Osteoblast (primary cell): ENCODE measurements at regions not wholly inside any gene's neighbourhood (a gene's known extent, or its start where the extent isn't known, plus 50 kb on each side); places are given as distances from the start of the nearest gene placed in this dataset.

Experiments used
- DNase-seq: peaks from one replicate; pipeline ENCODE4 v3.0.0; 2011; ENCODE audit warnings: low spot score, mixed read lengths; ENCODE audit not compliant: insufficient read length; ENCODE audit errors: missing footprints
- H2AFZ ChIP-seq: 2 replicates; pipeline ENCODE4 v1.6.0; 2011; ENCODE audit warnings: mild to moderate bottlenecking, low read length
- H3K27ac ChIP-seq: 2 replicates; pipeline ENCODE4 v1.5.1; 2011; ENCODE audit warnings: mild to moderate bottlenecking, low read depth, low read length, moderate library complexity
- H3K27me3 ChIP-seq: 2 replicates; pipeline ENCODE4 v1.6.0; 2012; ENCODE audit warnings: mild to moderate bottlenecking, control low read depth, inconsistent platforms, low read length, moderate library complexity; ENCODE audit not compliant: insufficient read depth
- H3K36me3 ChIP-seq: 2 replicates; pipeline ENCODE4 v1.5.1; 2011; ENCODE audit warnings: mild to moderate bottlenecking, low read length, control low read depth, moderate library complexity; ENCODE audit not compliant: insufficient read depth
- H3K4me1 ChIP-seq: 2 replicates; pipeline ENCODE4 v1.5.1; 2011; ENCODE audit warnings: mild to moderate bottlenecking, low read length, control low read depth, moderate library complexity; ENCODE audit not compliant: insufficient read depth
- H3K4me2 ChIP-seq: 2 replicates; pipeline ENCODE4 v1.6.0; 2011; ENCODE audit warnings: mild to moderate bottlenecking, low read length; ENCODE audit not compliant: insufficient read depth
- H3K4me3 ChIP-seq: fragments of 200-600 bp; sonication (generic); 3 replicates; pipeline ENCODE4 v1.5.1; 2012; ENCODE audit warnings: mild to moderate bottlenecking, low read length, inconsistent platforms; ENCODE audit not compliant: insufficient read depth
- H3K79me2 ChIP-seq: 2 replicates; pipeline ENCODE4 v1.6.0; 2012; ENCODE audit warnings: mild to moderate bottlenecking, low read length, control low read depth, inconsistent platforms; ENCODE audit not compliant: insufficient read depth
- H3K9me3 ChIP-seq: 2 replicates; pipeline ENCODE4 v1.5.1; 2011; ENCODE audit warnings: low read depth, low read length, control low read depth
- H4K20me1 ChIP-seq: 2 replicates; pipeline ENCODE4 v1.6.0; 2012; ENCODE audit warnings: mild to moderate bottlenecking, low read length, control low read depth; ENCODE audit not compliant: insufficient read depth
- TF ChIP-seq, protein P1 (sequence below): IDR thresholded peaks from 2 replicates; pipeline ENCODE4 v1.5.1; 2011; ENCODE audit warnings: mild to moderate bottlenecking, low read depth, low read length, moderate library complexity; ENCODE audit errors: extremely low read depth

DNA sequence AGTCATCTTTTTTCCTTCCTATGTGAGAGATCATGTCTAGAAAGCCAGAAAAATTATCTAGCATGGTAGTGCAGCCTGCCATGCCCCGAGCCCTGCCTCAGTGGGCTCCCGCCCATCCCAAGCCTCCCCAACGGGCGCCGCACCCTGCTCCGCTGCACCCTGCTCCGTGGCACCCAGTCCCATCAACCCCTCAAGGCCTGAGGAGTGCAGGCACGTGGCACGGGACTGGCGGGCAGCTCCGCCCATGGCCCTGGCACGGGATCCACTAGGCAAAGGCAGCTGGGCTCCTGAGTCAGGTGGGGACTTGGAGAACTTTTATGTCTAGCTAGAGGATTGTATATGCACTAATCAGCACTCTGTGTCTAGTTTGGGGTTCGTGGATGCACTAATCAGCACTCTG lies 83.4 kb upstream of the COL3A1 start:
- no peaks in the 10 kb centered on the region for H3K36me3 ChIP-seq
- no peak overlapping the region for H3K4me3 ChIP-seq
- H3K27ac ChIP-seq: no peak overlapping the region
- H4K20me1 ChIP-seq: no peaks in the 10 kb centered on the region
- no peak overlapping the region for H2AFZ ChIP-seq
- no peaks in the 10 kb centered on the region for H3K4me1 ChIP-seq
- no peaks in the 10 kb centered on the region for H3K79me2 ChIP-seq
- no peak for DNase-seq
- H3K4me2 ChIP-seq: no peak overlapping the region
- peaks cover 2% of the 10 kb centered on the region for H3K9me3 ChIP-seq
- TF ChIP-seq, protein P1, sequence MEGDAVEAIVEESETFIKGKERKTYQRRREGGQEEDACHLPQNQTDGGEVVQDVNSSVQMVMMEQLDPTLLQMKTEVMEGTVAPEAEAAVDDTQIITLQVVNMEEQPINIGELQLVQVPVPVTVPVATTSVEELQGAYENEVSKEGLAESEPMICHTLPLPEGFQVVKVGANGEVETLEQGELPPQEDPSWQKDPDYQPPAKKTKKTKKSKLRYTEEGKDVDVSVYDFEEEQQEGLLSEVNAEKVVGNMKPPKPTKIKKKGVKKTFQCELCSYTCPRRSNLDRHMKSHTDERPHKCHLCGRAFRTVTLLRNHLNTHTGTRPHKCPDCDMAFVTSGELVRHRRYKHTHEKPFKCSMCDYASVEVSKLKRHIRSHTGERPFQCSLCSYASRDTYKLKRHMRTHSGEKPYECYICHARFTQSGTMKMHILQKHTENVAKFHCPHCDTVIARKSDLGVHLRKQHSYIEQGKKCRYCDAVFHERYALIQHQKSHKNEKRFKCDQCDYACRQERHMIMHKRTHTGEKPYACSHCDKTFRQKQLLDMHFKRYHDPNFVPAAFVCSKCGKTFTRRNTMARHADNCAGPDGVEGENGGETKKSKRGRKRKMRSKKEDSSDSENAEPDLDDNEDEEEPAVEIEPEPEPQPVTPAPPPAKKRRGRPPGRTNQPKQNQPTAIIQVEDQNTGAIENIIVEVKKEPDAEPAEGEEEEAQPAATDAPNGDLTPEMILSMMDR: no peak
- no peaks in the 10 kb centered on the region for H3K27me3 ChIP-seq

DNA sequence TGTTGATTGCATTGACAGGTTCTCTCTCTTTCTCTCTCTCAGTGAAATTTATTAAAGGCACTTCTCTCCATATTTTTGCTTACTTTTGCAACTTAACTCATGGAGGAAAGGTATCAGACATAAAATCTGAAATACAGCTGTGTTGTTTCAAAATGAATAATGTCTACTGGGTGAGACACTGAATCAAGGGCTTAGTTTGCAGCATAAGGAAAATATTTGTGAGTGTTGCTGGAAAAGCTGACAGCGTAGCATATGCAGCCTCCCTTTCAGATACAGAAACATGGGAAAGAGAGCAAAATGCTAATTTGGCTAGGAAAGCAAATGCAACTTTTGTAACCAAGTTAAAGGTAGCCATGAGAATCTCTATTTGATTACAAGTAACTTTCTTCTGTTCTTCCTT lies 81.5 kb upstream of the COL3A1 start:
- Histone ChIP-seq H3K27ac (no peak overlapping the region), H3K4me2 (no peak overlapping the region), H3K79me2 (no peaks in the 10 kb centered on the region), H3K36me3 (no peaks in the 10 kb centered on the region), H4K20me1 (no peaks in the 10 kb centered on the region), H3K4me1 (peaks cover 8% of the 10 kb centered on the region), H2AFZ (peak overlapping the region; percentile 17), H3K4me3 (no peak overlapping the region), H3K27me3 (no peaks in the 10 kb centered on the region), H3K9me3 (peaks cover 2% of the 10 kb centered on the region)
- DNase-seq: no peak
- TF ChIP-seq, protein P1: no peak

DNA sequence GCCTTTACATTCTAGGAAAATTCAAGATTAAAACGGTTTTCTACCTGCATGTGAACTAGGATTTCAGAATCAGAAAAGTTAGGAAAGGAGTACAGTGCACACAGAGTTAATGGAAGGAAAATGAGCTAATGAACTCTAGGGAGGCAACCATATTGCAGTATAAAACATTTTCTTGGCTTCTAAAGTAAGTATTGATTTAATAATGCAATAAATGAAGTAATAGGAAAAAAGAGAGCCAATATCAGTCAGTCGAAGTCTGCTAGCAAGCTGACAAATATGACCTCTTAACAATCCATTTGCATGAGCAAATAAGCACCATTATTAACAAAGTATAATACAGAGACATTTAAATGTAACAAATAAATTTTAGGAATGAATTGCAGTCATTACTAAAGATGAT lies 80.2 kb upstream of the COL3A1 start:
- Histone ChIP-seq H3K27me3 (no peaks in the 10 kb centered on the region), H3K4me1 (peaks cover 12% of the 10 kb centered on the region), H2AFZ (no peak overlapping the region), H3K36me3 (no peaks in the 10 kb centered on the region), H3K4me2 (no peak overlapping the region), H3K4me3 (no peak overlapping the region), H3K27ac (no peak overlapping the region), H4K20me1 (no peaks in the 10 kb centered on the region), H3K79me2 (no peaks in the 10 kb centered on the region), H3K9me3 (no peaks in the 10 kb centered on the region)
- no peak for DNase-seq
- TF ChIP-seq, protein P1: no peak

DNA sequence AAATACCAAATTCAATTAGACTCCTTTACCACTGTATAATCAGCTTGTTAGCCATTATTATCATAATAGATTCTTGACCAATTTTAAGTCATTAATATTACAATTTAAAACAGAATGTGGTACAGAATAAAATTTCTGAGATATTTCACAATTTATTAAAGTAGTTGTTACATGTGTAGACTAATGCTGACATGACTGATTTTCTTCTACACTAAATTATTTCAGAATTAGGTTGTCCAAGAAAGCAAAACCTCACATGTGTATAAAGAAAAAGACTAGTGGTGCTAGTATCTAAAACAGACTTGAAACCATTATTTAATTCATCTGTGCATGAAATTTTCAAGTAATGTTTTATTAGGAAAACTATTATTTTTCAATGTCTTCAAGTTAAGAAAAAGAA lies 79.2 kb upstream of the COL3A1 start:
- Histone ChIP-seq H4K20me1 (no peaks in the 10 kb centered on the region), H3K4me2 (no peak overlapping the region), H3K79me2 (no peaks in the 10 kb centered on the region), H3K27me3 (no peaks in the 10 kb centered on the region), H3K9me3 (no peaks in the 10 kb centered on the region), H3K4me3 (no peak overlapping the region), H2AFZ (no peak overlapping the region), H3K4me1 (peaks cover 12% of the 10 kb centered on the region), H3K27ac (no peak overlapping the region), H3K36me3 (no peaks in the 10 kb centered on the region)
- TF ChIP-seq, protein P1: no peak
- DNase-seq: no peak
